ENCODE measurements at regions not wholly inside any gene's neighbourhood (a gene's known extent, or its start where the extent isn't known, plus 50 kb on each side); places are given as distances from the start of the nearest gene placed in this dataset.

- intact Hi-C loops (cut with micrococcal nuclease), result no loop called here
- ATAC-seq (no peak), DNase-seq (ENCODE audit: extremely low read depth in 1 of 4, low spot score in 3 of 4) (no peak), FAIRE-seq (no peak)
- no peaks in the 10 kb centered on the region for H4K20me1 ChIP-seq (replicated peaks; ENCODE audit: control insufficient read depth, insufficient read depth, low read length)
- no peaks in the 10 kb centered on the region for H3K9me1 ChIP-seq (ENCODE audit: control insufficient read depth, insufficient read depth, low read length)
- no TSS peak for BruUV-seq (replicated peaks)
- H2AFZ ChIP-seq (ENCODE audit: low read depth, low read length), result no peak overlapping the region
- CTCF ChIA-PET (ENCODE audit: low intra/inter-chr PET ratio), result no interaction called here
- H3K4me1 ChIP-seq (replicated peaks in 1 of 2; ENCODE audit: control insufficient read depth in 2 of 2, insufficient read depth in 2 of 2, low read length in 2 of 2), result no peaks in the 10 kb centered on the region
- H3K9ac ChIP-seq (ENCODE audit: insufficient read depth in 1 of 2, low read depth in 2 of 2, low read length in 2 of 2), result no peak overlapping the region
- no peak overlapping the region for H3K27ac ChIP-seq (ENCODE audit: extremely low read depth, low read depth, low read length)
- in situ Hi-C loops (cut with MboI), result loop anchor here (5.0 kb wide), 1 partner anchor 42 kb away; no protein-coding TSS in a partner anchor
- H3K4me3 ChIP-seq, result no peak overlapping the region
- H3K9me3 ChIP-seq (replicated peaks; ENCODE audit: control insufficient read depth, insufficient read depth, low read depth, low read length), result no peaks in the 10 kb centered on the region
- POLR2A ChIA-PET, result no interaction called here
- no peaks in the 10 kb centered on the region for H3K79me2 ChIP-seq (ENCODE audit: control insufficient read depth, insufficient read depth, low read length)
- no peaks in the 10 kb centered on the region for H3K36me3 ChIP-seq (ENCODE audit: control insufficient read depth, insufficient read depth, low read length)
- no peak overlapping the region for H3K4me2 ChIP-seq (ENCODE audit: insufficient read depth, low read length)
- H3K27me3 ChIP-seq (ENCODE audit: control insufficient read depth in 2 of 2, insufficient read depth in 2 of 2, low read length in 2 of 2), result no peaks in the 10 kb centered on the region
- WGBS (ENCODE audit: insufficient coverage, low coverage, missing lambda C conversion rate), result 0% methylated on average over 6 of the region's 6 CpGs
- TF ChIP-seq SMAD4 (CRISPR knock-in tag; conservative IDR thresholded peaks at IDR 0.05) (no peak), RUNX1 (IDR thresholded peaks at IDR 0.05; ENCODE audit: low read depth) (no peak), SIN3A (IDR thresholded peaks at IDR 0.05; ENCODE audit: borderline replicate concordance in 2 of 2, control insufficient read depth in 1 of 2, low read depth in 2 of 2, low read length in 2 of 2) (no peak), TCFL5 (CRISPR knock-in tag; conservative IDR thresholded peaks at IDR 0.05) (no peak), TSHZ1 (CRISPR knock-in tag; IDR thresholded peaks at IDR 0.05) (no peak), TAF9B (IDR thresholded peaks at IDR 0.05; ENCODE audit: partially characterized antibody) (no peak), ARID4B (CRISPR knock-in tag; IDR thresholded peaks at IDR 0.05) (no peak), TAF15 (IDR thresholded peaks at IDR 0.05; ENCODE audit: low read depth, low read length) (no peak), MTA3 (IDR thresholded peaks at IDR 0.05; ENCODE audit: borderline replicate concordance) (no peak), BCL6 (CRISPR knock-in tag; IDR thresholded peaks at IDR 0.05) (no peak), POLR3G (IDR thresholded peaks at IDR 0.05; ENCODE audit: extremely low read depth, insufficient read length, insufficient replicate concordance) (no peak), E2F6 (IDR thresholded peaks at IDR 0.05; ENCODE audit: borderline replicate concordance in 1 of 2, extremely low read depth in 1 of 2, insufficient read depth in 1 of 2, insufficient read length in 1 of 2, low read depth in 1 of 2, low read length in 1 of 2, poor library complexity in 1 of 2, severe bottlenecking in 1 of 2) (no peak)
Measured at GRCh38 chr13:39129213-39129612, 91.0 kb downstream of the NHLRC3 start.
